ENCODE measurements at regions not wholly inside any gene's neighbourhood (a gene's known extent, or its start where the extent isn't known, plus 50 kb on each side); places are given as distances from the start of the nearest gene placed in this dataset.

DNA sequence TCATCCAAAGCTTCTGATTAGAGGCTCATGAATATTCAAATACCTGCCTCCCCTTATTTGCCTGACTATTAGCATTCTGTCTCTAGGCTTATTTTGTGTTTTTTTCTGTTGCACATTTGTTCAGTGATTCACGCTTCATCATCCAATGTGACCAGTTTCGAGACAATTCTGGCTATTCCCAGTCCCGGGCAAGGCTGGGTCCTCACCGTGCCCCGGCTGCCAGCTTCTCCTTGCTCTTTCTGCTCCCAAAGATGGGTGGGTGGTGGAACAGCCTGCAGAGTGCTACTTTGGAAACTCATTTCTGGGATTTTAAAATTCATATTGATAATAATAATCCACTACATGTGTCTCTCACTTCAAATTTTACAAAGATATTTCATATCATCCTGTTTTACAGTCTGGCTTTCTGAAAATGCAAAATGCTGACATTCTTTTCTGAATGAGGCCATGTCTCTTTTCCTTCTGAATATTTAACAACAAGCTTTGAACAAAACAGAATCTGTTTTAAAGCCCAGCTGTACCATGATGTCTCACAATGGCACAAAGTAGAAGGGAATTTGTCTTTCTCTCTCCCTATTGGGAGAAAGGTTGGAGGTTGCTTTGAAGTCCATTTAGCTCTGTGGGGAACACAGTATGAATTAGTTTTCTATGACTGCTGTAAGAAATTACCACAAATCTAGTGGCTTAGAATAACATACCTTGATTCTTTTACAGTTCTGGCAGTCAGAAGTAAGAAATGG is 116.9 kb upstream of the CDH13 start:
- Histone ChIP-seq H4K20me1 (ENCODE audit: insufficient read depth, low read length) (no peaks in the 10 kb centered on the region), H3K4me2 (ENCODE audit: low read depth, low read length) (no peak overlapping the region), H3K9ac (ENCODE audit: insufficient read depth, low read depth, low read length) (no peak overlapping the region), H3K9me3 (ENCODE audit: low read length) (peaks cover 5% of the 10 kb centered on the region; the same call in 1 of the 2 replicates), H2AFZ (ENCODE audit: low read length) (no peak overlapping the region), H3K4me1 (ENCODE audit: insufficient read depth, low read length) (no peaks in the 10 kb centered on the region), H3K27me3 (ENCODE audit: control insufficient read depth in 1 of 2, insufficient read depth in 2 of 2, low read length in 2 of 2) (no peaks in the 10 kb centered on the region; a peak in 1 of 5 replicates), H3K27ac (ENCODE audit: extremely low read length, insufficient read depth, low read length) (no peak overlapping the region), H3K36me3 (replicated peaks in 1 of 2; ENCODE audit: control insufficient read depth in 1 of 2, insufficient read depth in 2 of 2, low read length in 2 of 2) (no peaks in the 10 kb centered on the region), H3K79me2 (ENCODE audit: insufficient read depth, low read length) (no peaks in the 10 kb centered on the region), H3K4me3 (replicated peaks in 1 of 3; ENCODE audit: insufficient read depth in 1 of 3, low read depth in 2 of 3, low read length in 3 of 3) (no peak overlapping the region)
- FAIRE-seq (no peak), DNase-seq (ENCODE audit: low spot score) (no peak), ATAC-seq (no peak)
- no TSS peak for BruUV-seq (replicated peaks)
- CTCF ChIA-PET (ENCODE audit: low intra/inter-chr PET ratio, low total read pairs): no interaction called here
- in situ Hi-C loops (cut with HindIII; ENCODE audit: extremely low pct_ligation_motif_present, low pct_unique_long_range_greater_than_20kb) (no loop called here), intact Hi-C loops (cut with micrococcal nuclease; ENCODE audit: unreplicated experiment) (no loop called here)
- WGBS (ENCODE audit: low lambda C conversion rate): 50% methylated on average over 5 of the region's 5 CpGs
- POLR2A ChIA-PET: no interaction called here
- TF ChIP-seq AGO1 (IDR thresholded peaks at IDR 0.05; ENCODE audit: low read depth, low read length, poor library complexity, severe bottlenecking): no peak
- TF ChIP-seq ZNF768 (CRISPR knock-in tag; IDR thresholded peaks at IDR 0.05): no peak
- TF ChIP-seq ZNF652 (CRISPR knock-in tag; IDR thresholded peaks at IDR 0.05; ENCODE audit: borderline replicate concordance, low read depth): no peak
- no peak for TF ChIP-seq HOXD1 (CRISPR knock-in tag; IDR thresholded peaks at IDR 0.05)
- TF ChIP-seq ZNF256 (CRISPR knock-in tag; conservative IDR thresholded peaks at IDR 0.05): no peak
- TF ChIP-seq, protein P1, sequence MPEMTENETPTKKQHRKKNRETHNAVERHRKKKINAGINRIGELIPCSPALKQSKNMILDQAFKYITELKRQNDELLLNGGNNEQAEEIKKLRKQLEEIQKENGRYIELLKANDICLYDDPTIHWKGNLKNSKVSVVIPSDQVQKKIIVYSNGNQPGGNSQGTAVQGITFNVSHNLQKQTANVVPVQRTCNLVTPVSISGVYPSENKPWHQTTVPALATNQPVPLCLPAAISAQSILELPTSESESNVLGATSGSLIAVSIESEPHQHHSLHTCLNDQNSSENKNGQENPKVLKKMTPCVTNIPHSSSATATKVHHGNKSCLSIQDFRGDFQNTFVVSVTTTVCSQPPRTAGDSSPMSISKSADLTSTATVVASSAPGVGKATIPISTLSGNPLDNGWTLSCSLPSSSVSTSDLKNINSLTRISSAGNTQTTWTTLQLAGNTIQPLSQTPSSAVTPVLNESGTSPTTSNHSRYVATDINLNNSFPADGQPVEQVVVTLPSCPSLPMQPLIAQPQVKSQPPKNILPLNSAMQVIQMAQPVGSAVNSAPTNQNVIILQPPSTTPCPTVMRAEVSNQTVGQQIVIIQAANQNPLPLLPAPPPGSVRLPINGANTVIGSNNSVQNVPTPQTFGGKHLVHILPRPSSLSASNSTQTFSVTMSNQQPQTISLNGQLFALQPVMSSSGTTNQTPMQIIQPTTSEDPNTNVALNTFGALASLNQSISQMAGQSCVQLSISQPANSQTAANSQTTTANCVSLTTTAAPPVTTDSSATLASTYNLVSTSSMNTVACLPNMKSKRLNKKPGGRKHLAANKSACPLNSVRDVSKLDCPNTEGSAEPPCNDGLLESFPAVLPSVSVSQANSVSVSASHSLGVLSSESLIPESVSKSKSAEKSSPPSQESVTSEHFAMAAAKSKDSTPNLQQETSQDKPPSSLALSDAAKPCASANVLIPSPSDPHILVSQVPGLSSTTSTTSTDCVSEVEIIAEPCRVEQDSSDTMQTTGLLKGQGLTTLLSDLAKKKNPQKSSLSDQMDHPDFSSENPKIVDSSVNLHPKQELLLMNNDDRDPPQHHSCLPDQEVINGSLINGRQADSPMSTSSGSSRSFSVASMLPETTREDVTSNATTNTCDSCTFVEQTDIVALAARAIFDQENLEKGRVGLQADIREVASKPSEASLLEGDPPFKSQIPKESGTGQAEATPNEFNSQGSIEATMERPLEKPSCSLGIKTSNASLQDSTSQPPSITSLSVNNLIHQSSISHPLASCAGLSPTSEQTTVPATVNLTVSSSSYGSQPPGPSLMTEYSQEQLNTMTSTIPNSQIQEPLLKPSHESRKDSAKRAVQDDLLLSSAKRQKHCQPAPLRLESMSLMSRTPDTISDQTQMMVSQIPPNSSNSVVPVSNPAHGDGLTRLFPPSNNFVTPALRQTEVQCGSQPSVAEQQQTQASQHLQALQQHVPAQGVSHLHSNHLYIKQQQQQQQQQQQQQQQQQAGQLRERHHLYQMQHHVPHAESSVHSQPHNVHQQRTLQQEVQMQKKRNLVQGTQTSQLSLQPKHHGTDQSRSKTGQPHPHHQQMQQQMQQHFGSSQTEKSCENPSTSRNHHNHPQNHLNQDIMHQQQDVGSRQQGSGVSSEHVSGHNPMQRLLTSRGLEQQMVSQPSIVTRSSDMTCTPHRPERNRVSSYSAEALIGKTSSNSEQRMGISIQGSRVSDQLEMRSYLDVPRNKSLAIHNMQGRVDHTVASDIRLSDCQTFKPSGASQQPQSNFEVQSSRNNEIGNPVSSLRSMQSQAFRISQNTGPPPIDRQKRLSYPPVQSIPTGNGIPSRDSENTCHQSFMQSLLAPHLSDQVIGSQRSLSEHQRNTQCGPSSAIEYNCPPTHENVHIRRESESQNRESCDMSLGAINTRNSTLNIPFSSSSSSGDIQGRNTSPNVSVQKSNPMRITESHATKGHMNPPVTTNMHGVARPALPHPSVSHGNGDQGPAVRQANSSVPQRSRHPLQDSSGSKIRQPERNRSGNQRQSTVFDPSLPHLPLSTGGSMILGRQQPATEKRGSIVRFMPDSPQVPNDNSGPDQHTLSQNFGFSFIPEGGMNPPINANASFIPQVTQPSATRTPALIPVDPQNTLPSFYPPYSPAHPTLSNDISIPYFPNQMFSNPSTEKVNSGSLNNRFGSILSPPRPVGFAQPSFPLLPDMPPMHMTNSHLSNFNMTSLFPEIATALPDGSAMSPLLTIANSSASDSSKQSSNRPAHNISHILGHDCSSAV (CRISPR knock-in tag; IDR thresholded peaks at IDR 0.05; ENCODE audit: borderline replicate concordance): no peak
- TF ChIP-seq TCF7 (IDR thresholded peaks at IDR 0.05; ENCODE audit: low read depth): no peak
- TF ChIP-seq MBD4 (IDR thresholded peaks at IDR 0.05; ENCODE audit: borderline replicate concordance, low read length): no peak
- TF ChIP-seq ZSCAN25 (CRISPR knock-in tag; IDR thresholded peaks at IDR 0.05): no peak
- TF ChIP-seq ZNF510 (CRISPR knock-in tag; IDR thresholded peaks at IDR 0.05; ENCODE audit: low read depth): no peak
- TF ChIP-seq PHF8 (CRISPR knock-in tag; IDR thresholded peaks at IDR 0.05): no peak
- no peak for TF ChIP-seq NFATC3 (CRISPR knock-in tag; IDR thresholded peaks at IDR 0.05)
- TF ChIP-seq, protein P2, sequence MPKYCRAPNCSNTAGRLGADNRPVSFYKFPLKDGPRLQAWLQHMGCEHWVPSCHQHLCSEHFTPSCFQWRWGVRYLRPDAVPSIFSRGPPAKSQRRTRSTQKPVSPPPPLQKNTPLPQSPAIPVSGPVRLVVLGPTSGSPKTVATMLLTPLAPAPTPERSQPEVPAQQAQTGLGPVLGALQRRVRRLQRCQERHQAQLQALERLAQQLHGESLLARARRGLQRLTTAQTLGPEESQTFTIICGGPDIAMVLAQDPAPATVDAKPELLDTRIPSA (CRISPR knock-in tag; IDR thresholded peaks at IDR 0.05; ENCODE audit: borderline replicate concordance): no peak
- TF ChIP-seq KLF16 (CRISPR knock-in tag; IDR thresholded peaks at IDR 0.05): no peak
